ENCODE measurements at regions not wholly inside any gene's neighbourhood (a gene's known extent, or its start where the extent isn't known, plus 50 kb on each side); places are given as distances from the start of the nearest gene placed in this dataset.

DNA sequence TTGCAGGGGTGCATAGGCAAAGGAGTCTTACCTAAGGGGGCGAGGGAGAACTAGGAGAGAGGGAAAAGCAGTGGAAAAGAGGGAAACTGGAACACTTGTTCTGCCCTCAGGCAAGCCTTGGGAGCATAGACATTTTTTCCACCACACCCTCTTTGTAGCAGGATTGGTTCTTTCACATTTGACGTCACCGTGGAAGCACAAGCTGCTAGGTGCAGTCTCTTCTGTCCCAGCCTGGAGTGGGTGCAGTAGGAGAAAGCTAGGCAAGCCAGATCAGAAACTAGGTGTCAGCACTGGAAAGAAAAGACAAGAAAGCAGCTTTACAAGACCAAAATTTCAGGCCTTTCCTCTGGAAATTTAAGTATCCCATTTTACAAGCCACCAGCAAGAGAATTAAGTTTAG lies 440.4 kb downstream of the EFNA5 start:
- no peak overlapping the region for H3K9ac ChIP-seq (ENCODE audit: low read length)
- no peaks in the 10 kb centered on the region for H3K9me3 ChIP-seq (ENCODE audit: insufficient read depth, low read depth, low read length)
- FAIRE-seq (no peak), DNase-seq (ENCODE audit: low read depth) (no peak)
- H3K4me2 ChIP-seq (ENCODE audit: low read length), result no peak overlapping the region
- H2AFZ ChIP-seq (ENCODE audit: low read depth, low read length), result no peak overlapping the region
- Mint-ChIP-seq H3K9me3 (ENCODE audit: unreplicated experiment) (no peaks in the 10 kb centered on the region), H3K27me3 (ENCODE audit: low read depth, unreplicated experiment) (no peaks in the 10 kb centered on the region), H3K4me1 (ENCODE audit: low read depth, unreplicated experiment) (no peaks in the 10 kb centered on the region), H3K27ac (ENCODE audit: unreplicated experiment) (no peak overlapping the region), H3K36me3 (ENCODE audit: low read depth, unreplicated experiment) (no peaks in the 10 kb centered on the region), H3K4me3 (ENCODE audit: unreplicated experiment) (no peak overlapping the region)
- H3K36me3 ChIP-seq (ENCODE audit: insufficient read depth, low read length), result no peaks in the 10 kb centered on the region
- no peaks in the 10 kb centered on the region for H3K27me3 ChIP-seq (ENCODE audit: insufficient read depth, low read length)
- no peak overlapping the region for H3K27ac ChIP-seq (ENCODE audit: low read depth, low read length)
- no peaks in the 10 kb centered on the region for H3K4me1 ChIP-seq (ENCODE audit: insufficient read depth, low read length)
- TF ChIP-seq CTCF (IDR thresholded peaks at IDR 0.05; ENCODE audit: insufficient read depth, low read depth, low read length) (no peak), EZH2 (IDR thresholded peaks at IDR 0.05; ENCODE audit: insufficient read depth, low read length) (no peak)
- no peaks in the 10 kb centered on the region for H3K79me2 ChIP-seq (ENCODE audit: insufficient read depth, low read length)
- no peak overlapping the region for H3K4me3 ChIP-seq (ENCODE audit: insufficient read depth, low read depth, low read length)
- no peaks in the 10 kb centered on the region for H4K20me1 ChIP-seq (ENCODE audit: insufficient read depth, low read length)

- H3K79me2 ChIP-seq (ENCODE audit: insufficient read depth, low read length), result no peaks in the 10 kb centered on the region
- no peaks in the 10 kb centered on the region for H3K4me1 ChIP-seq (ENCODE audit: insufficient read depth, low read length)
- no peak overlapping the region for H3K4me3 Mint-ChIP-seq (ENCODE audit: unreplicated experiment)
- no peaks in the 10 kb centered on the region for H3K9me3 Mint-ChIP-seq (ENCODE audit: unreplicated experiment)
- no peak overlapping the region for H3K4me3 ChIP-seq (ENCODE audit: insufficient read depth, low read depth, low read length)
- H3K36me3 ChIP-seq (ENCODE audit: insufficient read depth, low read length), result no peaks in the 10 kb centered on the region
- TF ChIP-seq EZH2 (IDR thresholded peaks at IDR 0.05; ENCODE audit: insufficient read depth, low read length), result no peak
- TF ChIP-seq CTCF (IDR thresholded peaks at IDR 0.05; ENCODE audit: insufficient read depth, low read depth, low read length), result no peak
- H3K9ac ChIP-seq (ENCODE audit: low read length), result no peak overlapping the region
- H3K27me3 ChIP-seq (ENCODE audit: insufficient read depth, low read length), result no peaks in the 10 kb centered on the region
- no peaks in the 10 kb centered on the region for H3K27me3 Mint-ChIP-seq (ENCODE audit: low read depth, unreplicated experiment)
- H3K9me3 ChIP-seq (ENCODE audit: insufficient read depth, low read depth, low read length), result no peaks in the 10 kb centered on the region
- H3K36me3 Mint-ChIP-seq (ENCODE audit: low read depth, unreplicated experiment), result no peaks in the 10 kb centered on the region
- no peak overlapping the region for H3K27ac ChIP-seq (ENCODE audit: low read depth, low read length)
- H3K4me2 ChIP-seq (ENCODE audit: low read length), result no peak overlapping the region
- H2AFZ ChIP-seq (ENCODE audit: low read depth, low read length), result no peak overlapping the region
- no peak overlapping the region for H3K27ac Mint-ChIP-seq (ENCODE audit: unreplicated experiment)
- H3K4me1 Mint-ChIP-seq (ENCODE audit: low read depth, unreplicated experiment), result no peaks in the 10 kb centered on the region
- DNase-seq (ENCODE audit: low read depth), result no peak
- FAIRE-seq, result no peak
- no peaks in the 10 kb centered on the region for H4K20me1 ChIP-seq (ENCODE audit: insufficient read depth, low read length)
Measured at GRCh38 chr5:107228226-107228625, 442.5 kb downstream of the EFNA5 start.

DNA sequence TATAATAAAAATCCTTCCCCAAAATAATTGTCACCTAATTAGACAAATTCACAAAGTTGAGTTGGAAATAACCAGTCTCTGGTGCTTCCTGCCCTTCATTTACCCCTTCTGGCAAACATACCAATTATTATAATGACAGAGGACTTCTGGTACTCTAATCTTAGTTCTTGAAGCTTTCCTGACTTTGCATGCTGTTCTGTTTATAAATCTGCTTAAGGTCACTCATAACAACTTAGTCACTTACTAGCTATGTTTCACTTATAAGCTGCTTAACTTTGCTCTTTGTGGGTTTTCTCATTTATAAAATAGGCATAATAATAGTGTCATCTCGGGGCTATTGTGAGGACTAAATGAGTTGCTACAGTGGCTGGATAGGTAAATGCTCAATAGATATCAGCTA lies 446.5 kb downstream of the EFNA5 start:
- H2AFZ ChIP-seq (ENCODE audit: low read depth, low read length), result no peak overlapping the region

More for the DNA sequence above, 446.5 kb downstream of the EFNA5 start:
- H3K27me3 Mint-ChIP-seq (ENCODE audit: low read depth, unreplicated experiment), result no peaks in the 10 kb centered on the region
- FAIRE-seq (no peak), DNase-seq (ENCODE audit: low read depth) (no peak)
- peaks cover 2% of the 10 kb centered on the region for H3K4me1 Mint-ChIP-seq (ENCODE audit: low read depth, unreplicated experiment)
- no peak overlapping the region for H3K9ac ChIP-seq (ENCODE audit: low read length)
- no peak overlapping the region for H3K4me3 Mint-ChIP-seq (ENCODE audit: unreplicated experiment)
- H3K4me1 ChIP-seq (ENCODE audit: insufficient read depth, low read length), result no peaks in the 10 kb centered on the region
- TF ChIP-seq CTCF (IDR thresholded peaks at IDR 0.05; ENCODE audit: insufficient read depth, low read depth, low read length) (no peak), EZH2 (IDR thresholded peaks at IDR 0.05; ENCODE audit: insufficient read depth, low read length) (no peak)
- H3K4me3 ChIP-seq (ENCODE audit: insufficient read depth, low read depth, low read length), result no peak overlapping the region
- no peaks in the 10 kb centered on the region for H3K79me2 ChIP-seq (ENCODE audit: insufficient read depth, low read length)
- H3K27me3 ChIP-seq (ENCODE audit: insufficient read depth, low read length), result no peaks in the 10 kb centered on the region
- H3K27ac ChIP-seq (ENCODE audit: low read depth, low read length), result no peak overlapping the region
- no peaks in the 10 kb centered on the region for H3K36me3 Mint-ChIP-seq (ENCODE audit: low read depth, unreplicated experiment)
- H3K4me2 ChIP-seq (ENCODE audit: low read length), result no peak overlapping the region
- H3K27ac Mint-ChIP-seq (ENCODE audit: unreplicated experiment), result no peak overlapping the region
- H3K9me3 ChIP-seq (ENCODE audit: insufficient read depth, low read depth, low read length), result no peaks in the 10 kb centered on the region
- no peaks in the 10 kb centered on the region for H4K20me1 ChIP-seq (ENCODE audit: insufficient read depth, low read length)
- H3K36me3 ChIP-seq (ENCODE audit: insufficient read depth, low read length), result no peaks in the 10 kb centered on the region
- H3K9me3 Mint-ChIP-seq (ENCODE audit: unreplicated experiment), result no peaks in the 10 kb centered on the region

Data from astrocyte (in vitro differentiated cells and primary cell).